Activated T-helper 9 cell treated with anti-CD3 and anti-CD28 coated beads, Interleukin-2, amount 50 U/mL, for 16 hours (primary cell): ENCODE measurements at regions not wholly inside any gene's neighbourhood (a gene's known extent, or its start where the extent isn't known, plus 50 kb on each side); places are given as distances from the start of the nearest gene placed in this dataset.

ENCODE experiments used
- DNase-seq: peaks from one replicate; pipeline ENCODE4 v3.0.0-alpha.2; 2020; ENCODE audit warnings: low read depth

GRCh38 chr3:31142543-31142942 lies 248.1 kb upstream of the GADL1 start:
- no peak for DNase-seq

GRCh38 chr3:31145062-31145461 lies 250.6 kb upstream of the GADL1 start:
- no peak for DNase-seq

GRCh38 chr3:31147550-31147949 lies 253.1 kb upstream of the GADL1 start:
- DNase-seq, result no peak

GRCh38 chr3:31157047-31157694 lies 262.7 kb upstream of the GADL1 start:
- DNase-seq, result no peak

GRCh38 chr3:31157893-31158620 lies 263.6 kb upstream of the GADL1 start:
- no peak for DNase-seq

- DNase-seq, result no peak
Observed at GRCh38 chr3:31159331-31160039, 265.0 kb upstream of the GADL1 start.

GRCh38 chr3:31161889-31162288 lies 267.4 kb upstream of the GADL1 start:
- no peak for DNase-seq

- DNase-seq, result no peak
Observed at GRCh38 chr3:31164381-31164780, 269.9 kb upstream of the GADL1 start.

- DNase-seq, result no peak
Observed at GRCh38 chr3:31165399-31165860, 271.0 kb upstream of the GADL1 start.

GRCh38 chr3:31166249-31166885 lies 271.9 kb upstream of the GADL1 start:
- no peak for DNase-seq

- no peak for DNase-seq
Observed at GRCh38 chr3:31167666-31168065, 273.2 kb upstream of the GADL1 start.

- DNase-seq, result no peak
Observed at GRCh38 chr3:31170932-31171670, 276.6 kb upstream of the GADL1 start.

GRCh38 chr3:31172336-31172735 lies 277.9 kb upstream of the GADL1 start:
- no peak for DNase-seq

GRCh38 chr3:31173118-31173718 lies 278.8 kb upstream of the GADL1 start:
- DNase-seq, result no peak

- DNase-seq, result no peak
Observed at GRCh38 chr3:31174079-31174478, 279.6 kb upstream of the GADL1 start.

- no peak for DNase-seq
Observed at GRCh38 chr3:31176045-31176444, 281.6 kb upstream of the GADL1 start.

- DNase-seq, result no peak
Observed at GRCh38 chr3:31178467-31178866, 284.0 kb upstream of the GADL1 start.

- no peak for DNase-seq
Observed at GRCh38 chr3:31179768-31180167, 285.3 kb upstream of the GADL1 start.

GRCh38 chr3:31180274-31180673 lies 285.8 kb upstream of the GADL1 start:
- no peak for DNase-seq

- DNase-seq, result no peak
Observed at GRCh38 chr3:31181661-31182060, 287.2 kb upstream of the GADL1 start.

GRCh38 chr3:31182661-31183060 lies 288.2 kb upstream of the GADL1 start:
- DNase-seq, result no peak
